Fibroblast of skin of abdomen (primary cell): ENCODE measurements at regions not wholly inside any gene's neighbourhood (a gene's known extent, or its start where the extent isn't known, plus 50 kb on each side); places are given as distances from the start of the nearest gene placed in this dataset.
"Not testable (repeated sequence)": the region's sequence is repeated elsewhere in the genome, so short reads cannot be mapped to it uniquely, and the experiment has no call there.

Source experiments
- DNase-seq: peaks from one replicate; pipeline ENCODE4 v3.0.0-alpha.2; 2013

- DNase-seq, result no peak
Measured at GRCh38 chr22:22193923-22194322, 50.7 kb upstream of the VPREB1 start.

DNA sequence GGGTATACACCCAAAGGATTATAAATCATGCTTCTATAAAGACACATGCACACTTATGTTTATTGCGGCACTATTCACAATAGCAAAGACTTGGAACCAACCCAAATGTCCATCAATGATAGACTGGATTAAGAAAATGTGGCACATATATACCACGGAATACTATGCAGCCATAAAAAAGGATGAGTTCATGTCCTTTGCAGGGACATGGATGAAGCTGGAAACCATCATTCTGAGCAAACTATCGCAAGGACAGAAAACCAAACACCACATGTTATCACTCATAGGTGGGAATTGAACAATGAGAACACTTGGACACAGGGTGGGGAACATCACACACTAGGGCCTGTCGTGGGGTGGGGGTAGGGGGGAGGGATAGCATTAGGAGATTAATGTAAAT lies 51.1 kb upstream of the VPREB1 start:
- DNase-seq, result not testable (repeated sequence)

- DNase-seq, result not testable (repeated sequence)
Measured at GRCh38 chr22:22193006-22193405, 51.6 kb upstream of the VPREB1 start.

- not testable (repeated sequence) for DNase-seq
Measured at GRCh38 chr22:22189796-22190195, 54.8 kb upstream of the VPREB1 start.

DNA sequence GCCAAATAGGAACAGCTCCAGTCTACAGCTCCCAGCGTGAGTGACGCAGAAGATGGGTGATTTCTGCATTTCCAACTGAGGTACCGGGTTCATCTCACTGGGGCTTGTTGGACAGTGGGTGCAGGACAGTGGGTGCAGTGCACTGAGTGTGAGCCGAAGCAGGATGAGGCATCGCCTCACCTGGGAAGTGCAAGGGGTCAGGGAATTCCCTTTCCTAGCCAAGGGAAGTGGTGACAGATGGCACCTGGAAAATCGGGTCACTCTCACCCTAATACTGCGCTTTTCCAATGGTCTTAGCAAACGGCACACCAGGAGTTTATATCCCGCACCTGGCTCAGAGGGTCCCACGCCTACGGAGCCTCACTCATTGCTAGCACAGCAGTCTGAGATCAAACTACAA lies 56.7 kb upstream of the VPREB1 start:
- not testable (repeated sequence) for DNase-seq

GRCh38 chr22:22187299-22187698 lies 57.3 kb upstream of the VPREB1 start:
- DNase-seq, result no peak

DNA sequence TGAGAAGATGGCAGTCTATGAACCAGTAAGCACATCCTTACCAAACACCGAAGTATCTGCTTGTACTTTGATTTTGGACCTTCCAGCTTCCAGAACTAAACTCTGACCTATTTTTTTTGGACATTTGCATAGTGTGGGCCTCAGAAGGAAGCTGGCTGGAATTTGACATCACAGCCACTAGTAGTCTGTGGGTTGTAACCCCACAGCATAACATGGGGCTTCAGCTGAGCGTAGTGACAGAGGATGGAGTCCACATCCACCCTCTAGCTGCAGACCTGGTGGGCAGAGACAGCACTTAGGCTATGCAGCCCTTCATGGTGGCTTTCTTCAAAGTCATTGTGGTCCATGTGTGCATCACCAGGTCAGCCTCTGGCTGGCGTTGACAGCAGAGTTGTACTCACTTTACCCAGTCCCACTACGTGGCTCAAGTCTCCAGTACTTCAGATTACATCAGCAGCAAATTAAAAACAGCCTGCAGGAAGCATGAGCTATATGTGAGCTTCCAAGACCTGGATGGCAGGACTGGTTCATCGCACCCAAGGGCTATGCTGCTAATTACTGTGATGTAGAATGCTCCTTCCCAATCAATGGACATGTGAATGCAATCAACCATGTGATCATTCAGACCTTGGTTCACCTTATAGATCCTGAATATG lies 58.6 kb upstream of the VPREB1 start:
- no peak for DNase-seq

DNA sequence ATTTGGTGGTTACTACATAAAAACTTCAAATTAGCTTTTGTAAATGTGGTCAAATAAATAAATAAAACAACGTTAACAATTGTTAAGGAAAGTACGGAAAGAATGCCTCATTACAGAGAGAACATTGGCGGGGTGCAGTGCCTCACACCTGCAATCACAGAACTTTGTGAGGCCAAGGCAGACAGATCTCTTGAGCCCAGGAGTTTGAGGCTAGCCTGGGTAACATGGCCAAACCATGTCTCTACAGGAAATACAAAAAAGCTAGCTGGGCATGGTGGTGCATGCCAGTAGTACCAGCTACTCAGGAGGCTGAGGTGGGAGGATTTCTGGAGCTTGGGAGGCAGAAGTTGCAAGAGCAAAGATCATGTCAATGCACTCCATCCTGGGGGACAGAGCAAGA lies 59.4 kb upstream of the VPREB1 start:
- no peak for DNase-seq

GRCh38 chr22:22184277-22184807 lies 60.2 kb upstream of the VPREB1 start:
- DNase-seq, result no peak

DNA sequence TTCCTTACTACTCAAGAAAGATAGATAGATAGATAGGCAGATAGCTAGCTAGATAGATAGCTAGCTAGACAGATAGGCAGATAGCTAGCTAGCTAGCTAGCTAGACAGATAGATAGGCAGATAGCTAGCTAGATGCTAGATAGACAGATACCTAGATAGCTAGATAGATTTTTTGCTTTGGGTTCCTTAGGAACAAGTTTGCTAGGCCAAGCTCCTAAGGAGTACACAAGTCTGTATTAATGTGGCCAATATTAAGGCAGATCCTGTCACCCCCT lies 61.7 kb upstream of the VPREB1 start:
- no peak for DNase-seq

- DNase-seq, result no peak
Measured at GRCh38 chr22:22182218-22182989, 62.2 kb upstream of the VPREB1 start.

DNA sequence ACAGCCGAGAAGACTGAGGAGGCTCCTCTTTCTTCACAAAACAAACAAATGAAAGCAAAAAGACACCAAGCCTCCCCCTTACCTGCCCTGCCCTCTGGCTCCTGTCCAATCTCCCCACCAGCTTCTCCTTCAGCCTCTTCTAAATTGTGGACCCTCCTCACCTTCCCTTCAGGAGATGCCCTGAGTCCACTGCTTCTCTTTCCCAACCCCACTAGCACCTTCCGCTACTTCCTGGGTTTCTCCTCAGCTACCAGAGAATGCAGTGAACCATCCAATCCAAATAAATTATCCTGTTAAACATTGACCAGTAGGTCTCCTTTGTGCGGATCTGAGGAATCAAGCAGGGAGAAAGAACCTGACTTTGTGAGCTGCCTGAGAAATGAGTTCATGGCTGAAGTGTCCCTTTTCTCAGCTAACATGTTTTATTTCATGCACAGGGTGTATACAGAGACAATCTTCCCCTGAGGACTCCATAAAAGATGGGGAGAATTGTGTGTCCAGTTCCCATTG lies 63.2 kb upstream of the VPREB1 start:
- no peak for DNase-seq

DNA sequence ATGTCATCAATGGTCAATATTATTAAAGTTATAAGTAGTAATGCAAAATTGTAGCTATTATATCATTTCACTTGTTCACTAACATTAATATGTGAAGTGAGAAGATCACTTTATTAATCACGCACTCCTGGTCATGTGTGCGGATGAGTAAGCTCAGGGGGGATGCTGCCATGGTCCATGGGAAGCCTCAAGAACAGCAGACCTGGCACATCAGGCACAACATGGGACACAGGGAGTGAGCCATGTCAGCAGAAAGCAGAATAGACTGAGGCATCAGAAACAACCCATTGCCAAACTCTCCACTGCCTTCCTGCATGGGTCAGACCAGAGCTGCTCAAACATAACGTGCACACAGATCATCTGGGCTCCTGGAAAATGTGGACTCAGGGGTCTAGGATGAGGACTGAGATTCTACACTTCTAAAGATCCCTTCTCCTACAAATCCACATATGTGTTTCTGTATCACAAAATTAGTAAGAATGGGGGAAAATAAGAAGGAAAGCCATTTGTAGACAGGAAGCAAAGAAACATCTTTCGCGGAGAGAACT lies 63.8 kb upstream of the VPREB1 start:
- no peak for DNase-seq

- DNase-seq, result no peak
Measured at GRCh38 chr22:22179858-22180257, 64.7 kb upstream of the VPREB1 start.

DNA sequence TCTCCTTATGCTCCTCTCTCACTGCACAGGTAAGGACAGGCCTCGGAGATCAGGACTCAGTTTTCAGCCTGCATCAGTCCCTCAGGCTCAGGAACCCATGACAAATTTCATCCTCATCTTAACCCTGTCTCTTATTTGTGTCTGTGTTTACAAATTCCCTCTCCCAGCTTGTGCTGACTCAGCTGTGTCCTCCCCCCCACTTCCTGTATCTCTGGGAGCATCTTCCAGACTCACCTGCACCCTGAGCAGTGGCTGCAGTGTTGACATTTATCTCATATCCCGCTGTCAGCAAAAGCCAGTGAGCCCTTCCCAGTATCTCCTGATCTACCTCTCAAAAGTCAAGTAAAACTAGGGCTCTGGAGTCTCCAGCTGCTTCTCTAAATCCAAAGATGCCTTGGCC lies 65.6 kb upstream of the VPREB1 start:
- no peak for DNase-seq

DNA sequence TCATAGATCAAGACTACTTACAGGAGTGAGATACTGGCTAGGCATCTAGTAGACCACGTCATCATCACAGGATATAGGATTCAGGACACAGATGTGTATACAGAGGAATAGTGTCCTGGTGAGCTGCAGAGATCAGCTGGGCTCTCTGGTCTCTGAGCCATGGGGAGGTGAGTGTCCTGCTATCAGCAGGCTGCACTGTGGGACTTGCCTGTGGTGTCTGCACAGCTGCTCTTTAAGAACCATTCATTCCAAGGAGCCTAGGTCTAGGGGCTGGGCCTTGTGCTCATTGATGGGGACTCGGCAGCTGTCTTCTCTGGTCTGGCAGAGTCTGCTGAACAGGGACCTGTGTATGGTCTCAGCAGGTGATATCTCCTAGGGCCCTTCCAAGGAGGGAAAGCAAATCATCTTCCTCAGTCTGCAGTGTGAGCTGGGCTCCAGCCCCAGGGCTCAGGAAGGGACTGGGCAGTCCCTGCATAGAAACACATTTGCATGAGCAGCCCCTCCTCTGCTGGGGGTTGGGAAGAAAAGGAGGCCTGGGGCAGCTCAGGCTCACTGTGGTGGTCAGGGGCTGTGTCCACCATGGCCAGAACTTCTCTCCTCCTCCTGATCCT lies 66.1 kb upstream of the VPREB1 start:
- no peak for DNase-seq

- DNase-seq, result no peak
Measured at GRCh38 chr22:22176929-22177616, 67.5 kb upstream of the VPREB1 start.

DNA sequence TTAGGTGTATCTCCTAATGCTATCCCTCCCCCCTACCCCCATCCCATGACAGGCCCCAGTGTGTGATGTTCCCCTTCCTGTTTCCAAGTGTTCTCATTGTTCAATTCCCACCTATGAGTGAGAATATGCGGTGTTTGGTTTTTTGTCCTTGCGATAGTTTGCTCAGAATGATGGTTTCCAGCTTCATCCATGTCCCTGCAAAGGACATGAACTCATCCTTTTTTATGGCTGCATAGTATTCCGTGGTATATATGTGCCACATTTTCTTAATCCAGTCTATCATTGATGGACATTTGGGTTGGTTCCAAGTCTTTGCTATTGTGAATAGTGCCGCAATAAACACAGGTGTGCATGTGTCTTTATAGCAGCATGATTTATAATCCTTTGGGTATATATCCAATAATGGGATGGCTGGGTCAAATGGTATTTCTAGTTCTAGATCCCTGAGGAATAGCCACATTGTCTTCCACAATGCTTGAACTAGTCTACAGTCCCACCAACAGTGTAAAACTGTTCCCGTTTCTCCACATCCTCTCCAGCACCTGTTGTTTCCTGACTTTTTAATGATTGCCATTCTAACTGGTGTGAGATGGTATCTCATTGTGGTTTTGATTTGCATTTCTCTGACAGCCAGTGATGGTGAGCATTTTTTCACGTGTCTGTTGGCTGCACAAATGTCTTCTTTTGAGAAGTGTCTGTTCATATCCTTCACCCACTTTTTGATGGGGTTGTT lies 71.5 kb upstream of the VPREB1 start:
- DNase-seq, result not testable (repeated sequence)

- no peak for DNase-seq
Measured at GRCh38 chr22:22171357-22172218, 73.0 kb upstream of the VPREB1 start.

DNA sequence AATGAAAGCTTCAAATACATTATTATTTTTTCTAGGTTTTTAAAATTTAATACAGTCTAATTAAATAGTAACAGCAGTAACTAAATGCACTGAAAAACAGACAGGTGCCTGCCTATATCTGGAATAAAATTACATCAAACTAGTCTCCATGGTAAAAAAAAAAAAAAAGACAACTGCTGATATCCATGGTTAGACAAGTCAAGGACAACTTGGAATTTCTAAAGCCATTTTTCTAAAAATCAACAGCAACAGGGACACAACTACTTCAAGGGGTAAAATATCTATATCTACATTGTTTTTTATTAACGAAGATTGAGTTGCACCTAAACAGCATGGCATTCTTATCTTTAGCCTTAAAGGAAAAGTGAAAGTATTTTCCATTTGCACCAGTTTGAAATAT lies 74.7 kb upstream of the VPREB1 start:
- no peak for DNase-seq
